Naive thymus-derived CD8-positive, alpha-beta T cell (primary cell): ENCODE measurements at regions not wholly inside any gene's neighbourhood (a gene's known extent, or its start where the extent isn't known, plus 50 kb on each side); places are given as distances from the start of the nearest gene placed in this dataset.

Experiments
- ATAC-seq, 2 donors: fragments of 150-1000 bp; cut with Tn5 transposase in 1 of 2; sonication (Bioruptor Pico), chemical (Tn5 transposase) in 1 of 2; 1 replicate in 1 of 2; 2 replicates in 1 of 2; pipeline ENCODE4 v1.10.0; 2021; ENCODE audit warnings: mild to moderate bottlenecking in 2 of 2, moderate library complexity in 2 of 2
- POLR2A ChIA-PET: fragments of 350-600 bp; sonication (Branson Sonifier 250); formaldehyde crosslinking; loops from one replicate; lab custom pipeline; 2021; ENCODE audit warnings: antibody characterized with exemption; lab: Charles Lee
- DNase-seq, 10 donors: peaks; one replicate each; pipeline versions ENCODE4 v3.0.0 to v3.0.0-alpha.2; 2020 to 2022
- H3K27ac Mint-ChIP-seq, 10 donors: one replicate each; pipeline ENCODE4 v1.8.0; 2020 to 2022; ENCODE audit warnings: mild to moderate bottlenecking in 10 of 10, mixed read lengths in 10 of 10, moderate library complexity in 4 of 10, inconsistent platforms in 1 of 10
- H3K27me3 Mint-ChIP-seq, 5 donors: one replicate each; pipeline ENCODE4 v1.8.0; 2021 to 2022; ENCODE audit warnings: mixed read lengths in 5 of 5
- H3K36me3 Mint-ChIP-seq, 3 donors: one replicate each; pipeline ENCODE4 v1.8.0; 2020 to 2022; ENCODE audit warnings: mixed read lengths in 3 of 3, mild to moderate bottlenecking in 2 of 3, inconsistent platforms in 1 of 3
- H3K4me1 Mint-ChIP-seq, 4 donors: one replicate each; pipeline ENCODE4 v1.8.0; 2021 to 2022; ENCODE audit warnings: mixed read lengths in 4 of 4
- H3K4me3 Mint-ChIP-seq, 10 donors: one replicate each; pipeline ENCODE4 v1.8.0; 2020 to 2022; ENCODE audit warnings: mild to moderate bottlenecking in 10 of 10, mixed read lengths in 10 of 10, moderate library complexity in 6 of 10, inconsistent platforms in 1 of 10
- H3K9me3 Mint-ChIP-seq, 9 donors: one replicate each; pipeline ENCODE4 v1.8.0; 2020 to 2022; ENCODE audit warnings: mixed read lengths in 9 of 9, mild to moderate bottlenecking in 3 of 9, inconsistent platforms in 1 of 9, moderate library complexity in 1 of 9

DNA sequence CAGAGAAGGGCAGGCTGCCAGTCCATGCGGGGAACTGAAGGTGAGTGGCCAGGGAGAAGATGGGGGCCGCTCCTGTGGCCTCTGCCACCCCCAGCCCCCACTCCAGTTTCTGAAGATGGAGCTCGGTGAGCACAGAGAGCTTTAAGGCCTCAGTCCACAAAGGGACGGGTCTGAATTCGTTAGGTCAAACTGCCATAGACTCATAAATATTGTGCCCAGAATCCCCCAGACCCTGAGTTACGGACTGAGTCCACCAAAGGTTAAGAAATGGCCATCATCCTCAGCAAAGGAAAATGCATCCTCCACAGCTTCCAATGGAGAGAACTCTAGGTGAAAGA is 344.2 kb downstream of the BUD13 start:
- DNase-seq, result no peak
- H3K27ac Mint-ChIP-seq, result no peak overlapping the region

DNA sequence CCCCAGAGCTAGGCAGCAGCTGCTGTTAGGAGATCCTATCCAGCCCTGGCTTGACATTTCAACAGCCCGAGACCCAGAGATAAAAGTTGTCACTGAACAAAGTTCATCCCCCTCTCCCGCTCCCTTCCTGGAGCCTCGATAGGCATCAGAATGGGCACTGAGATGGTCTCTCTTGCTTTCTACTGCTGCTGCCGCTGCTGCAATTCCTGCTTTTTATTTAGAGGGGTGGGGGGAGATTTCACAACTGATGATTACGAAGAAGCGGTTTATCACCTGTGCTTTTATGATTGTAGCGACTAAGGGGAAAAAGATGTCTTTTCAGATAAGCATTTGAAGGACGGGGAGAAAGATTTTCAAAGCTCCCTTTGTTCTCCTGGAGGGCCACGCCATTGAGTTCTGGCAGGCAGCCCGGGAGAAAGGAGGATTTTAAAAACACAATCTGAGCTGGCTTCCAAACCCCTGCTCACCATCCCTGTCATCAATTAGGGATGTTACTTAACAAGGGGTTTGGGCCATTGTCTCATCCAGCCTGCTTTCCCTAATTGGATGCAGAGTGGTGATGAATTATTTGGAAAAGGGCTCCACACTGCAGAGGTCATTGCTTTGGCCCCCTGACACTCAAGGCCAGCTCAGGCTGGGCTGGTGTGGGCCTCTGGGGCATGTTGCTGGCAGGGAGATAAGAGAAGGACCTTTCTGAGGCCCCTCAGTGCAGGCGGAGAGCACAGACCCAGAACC is 344.7 kb downstream of the BUD13 start:
- Mint-ChIP-seq H3K27ac (peak overlapping the region in 1 of 10 donors; percentile 47), H3K27me3 (peaks cover 4 to 30% (median 11%) of the 10 kb centered on the region in 5 donors), H3K36me3 (no peaks in the 10 kb centered on the region), H3K4me3 (no peak overlapping the region), H3K4me1 (peaks cover 0 to 4% (median 0%) of the 10 kb centered on the region in 4 donors), H3K9me3 (peaks cover 0 to 3% (median 0%) of the 10 kb centered on the region in 9 donors)
- ATAC-seq (no peak), DNase-seq (no peak)
- POLR2A ChIA-PET, result interaction anchor here (0.5 kb wide), 1 partner anchor 1100 kb away, joined by 3 read pairs; no protein-coding TSS in a partner anchor

More for the DNA sequence above, 344.2 kb downstream of the BUD13 start:
- Mint-ChIP-seq H3K4me3 (no peak overlapping the region), H3K9me3 (peaks cover 0 to 5% (median 0%) of the 10 kb centered on the region in 9 donors), H3K27me3 (peaks cover 4 to 29% (median 15%) of the 10 kb centered on the region in 5 donors), H3K36me3 (no peaks in the 10 kb centered on the region), H3K4me1 (peaks cover 0 to 4% (median 0%) of the 10 kb centered on the region in 4 donors)
- POLR2A ChIA-PET, result interaction anchor here (0.5 kb wide), 1 partner anchor 1100 kb away, joined by 3 read pairs; no protein-coding TSS in a partner anchor
- ATAC-seq, result no peak

- ATAC-seq, result no peak
- H3K27ac Mint-ChIP-seq, result no peak overlapping the region
- H3K4me3 Mint-ChIP-seq, result no peak overlapping the region
- POLR2A ChIA-PET, result no interaction called here
- H3K27me3 Mint-ChIP-seq, result peaks cover 4 to 29% (median 11%) of the 10 kb centered on the region in 5 donors
- H3K9me3 Mint-ChIP-seq, result peaks cover 0 to 3% (median 0%) of the 10 kb centered on the region in 9 donors
- peaks cover 0 to 4% (median 0%) of the 10 kb centered on the region in 4 donors for H3K4me1 Mint-ChIP-seq
- no peak for DNase-seq
- H3K36me3 Mint-ChIP-seq, result no peaks in the 10 kb centered on the region
These were observed 345.4 kb downstream of the BUD13 start for GRCh38 chr11:116427337-116427902.

GRCh38 chr11:116426761-116427160 is 346.0 kb downstream of the BUD13 start:
- H3K27ac Mint-ChIP-seq, result no peak overlapping the region
- ATAC-seq, result no peak

DNA sequence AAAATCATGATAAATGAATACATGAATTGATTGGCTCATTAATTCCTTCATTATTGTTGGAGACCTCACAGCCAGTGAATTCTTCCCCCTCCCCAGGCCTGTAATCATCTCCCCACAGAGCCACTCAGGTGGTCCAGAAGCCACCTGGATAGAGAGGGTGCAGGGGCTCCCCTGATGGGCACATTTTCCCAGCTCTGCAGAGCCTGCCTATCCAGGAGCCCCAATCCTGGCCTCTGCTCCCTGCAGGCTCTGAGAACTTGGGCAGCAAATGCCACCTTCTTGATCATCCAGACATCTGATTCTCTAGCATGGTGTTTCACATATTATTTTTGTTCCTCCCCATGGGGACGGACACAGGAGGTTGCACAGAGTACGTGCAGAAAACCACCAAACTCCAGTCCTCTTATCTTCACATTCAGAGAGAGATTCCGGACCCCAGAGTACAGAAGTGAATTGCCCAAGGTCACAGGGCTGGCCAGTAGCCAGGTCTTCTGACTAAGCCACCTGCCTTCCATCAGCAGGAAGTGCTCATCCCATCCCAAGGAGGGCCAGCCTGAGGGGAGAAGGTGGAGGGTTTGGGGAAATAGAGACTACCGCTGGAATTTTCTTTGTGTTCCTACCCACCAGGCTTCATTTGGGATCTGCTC is 348.0 kb downstream of the BUD13 start:
- Mint-ChIP-seq H3K9me3 (peaks cover 0 to 3% (median 0%) of the 10 kb centered on the region in 9 donors), H3K4me3 (no peak overlapping the region), H3K4me1 (peaks cover 0 to 4% (median 0%) of the 10 kb centered on the region in 4 donors), H3K27ac (no peak overlapping the region), H3K36me3 (no peaks in the 10 kb centered on the region), H3K27me3 (peaks cover 7 to 30% (median 18%) of the 10 kb centered on the region in 5 donors)
- ATAC-seq (no peak), DNase-seq (no peak)
- POLR2A ChIA-PET, result no interaction called here

More at GRCh38 chr11:116426761-116427160, 346.0 kb downstream of the BUD13 start:
- DNase-seq, result no peak
- H3K27me3 Mint-ChIP-seq, result peaks cover 4 to 28% (median 11%) of the 10 kb centered on the region in 5 donors
- no peak overlapping the region for H3K4me3 Mint-ChIP-seq
- peaks cover 0 to 4% (median 0%) of the 10 kb centered on the region in 4 donors for H3K4me1 Mint-ChIP-seq
- POLR2A ChIA-PET, result no interaction called here
- H3K9me3 Mint-ChIP-seq, result peaks cover 0 to 3% (median 0%) of the 10 kb centered on the region in 9 donors
- H3K36me3 Mint-ChIP-seq, result no peaks in the 10 kb centered on the region

DNA sequence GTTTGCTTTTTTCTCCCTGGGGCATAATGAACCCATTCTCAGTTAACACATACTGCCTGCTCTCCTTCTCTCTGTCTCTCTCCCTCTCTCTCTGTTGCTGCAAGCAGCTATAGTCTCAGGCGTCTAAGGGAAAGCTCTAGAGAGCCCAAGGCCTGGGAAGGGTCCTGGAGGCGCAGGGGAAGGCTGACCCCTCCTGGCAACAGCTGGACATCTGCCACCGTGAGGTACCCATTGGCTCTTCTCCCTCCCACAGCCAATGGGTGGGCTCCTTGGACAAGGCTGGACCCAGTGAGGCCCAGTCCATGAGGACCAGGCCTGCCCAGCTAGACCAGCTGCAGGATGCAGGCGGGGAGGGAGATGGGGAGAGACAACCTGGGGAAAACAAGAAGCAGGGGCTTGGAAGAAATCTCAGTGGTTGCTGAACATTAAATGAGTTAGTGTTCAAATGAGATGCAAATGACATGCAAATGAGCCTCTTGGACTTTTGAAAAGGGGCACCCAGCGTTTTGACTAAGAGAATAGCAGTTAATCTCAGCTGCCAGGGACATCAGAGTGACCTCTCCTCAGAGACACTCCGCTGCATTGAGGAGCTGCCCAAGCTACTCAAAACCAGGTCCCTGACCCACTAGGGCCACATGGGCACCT is 349.7 kb downstream of the BUD13 start:
- Mint-ChIP-seq H3K9me3 (no peaks in the 10 kb centered on the region), H3K4me3 (no peak overlapping the region), H3K36me3 (no peaks in the 10 kb centered on the region), H3K27ac (no peak overlapping the region), H3K4me1 (peaks cover 0 to 2% (median 0%) of the 10 kb centered on the region in 4 donors), H3K27me3 (peaks cover 9 to 28% (median 16%) of the 10 kb centered on the region in 5 donors)
- POLR2A ChIA-PET, result no interaction called here
- DNase-seq (no peak), ATAC-seq (no peak)

DNA sequence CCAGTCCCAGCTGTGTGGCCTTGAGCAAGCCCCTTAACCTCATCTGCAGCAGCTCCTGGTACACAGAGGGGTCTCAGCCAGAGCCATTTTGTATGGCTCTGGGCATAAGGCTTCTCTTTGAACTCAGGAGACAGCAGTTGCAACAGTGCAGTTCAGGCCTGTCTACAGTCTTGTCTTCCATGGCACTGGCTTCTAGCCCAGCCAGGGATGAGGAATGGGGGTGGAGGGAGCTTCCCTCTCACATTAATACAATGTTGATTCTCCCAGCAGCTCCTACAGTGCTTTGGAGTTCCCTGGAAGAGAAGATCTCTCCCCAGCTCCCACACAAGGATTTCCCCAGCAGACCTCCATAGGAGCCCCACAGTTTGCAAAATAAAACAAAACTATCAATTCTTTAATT is 350.2 kb downstream of the BUD13 start:
- ATAC-seq, result no peak
- Mint-ChIP-seq H3K4me1 (peaks cover 0 to 2% (median 0%) of the 10 kb centered on the region in 4 donors), H3K27me3 (peaks cover 8 to 29% (median 12%) of the 10 kb centered on the region in 5 donors), H3K27ac (no peak overlapping the region), H3K9me3 (no peaks in the 10 kb centered on the region), H3K36me3 (no peaks in the 10 kb centered on the region), H3K4me3 (no peak overlapping the region)
- POLR2A ChIA-PET, result no interaction called here
- DNase-seq, result no peak

- Mint-ChIP-seq H3K27me3 (peaks cover 6 to 35% (median 14%) of the 10 kb centered on the region in 5 donors), H3K4me1 (peaks cover 0 to 2% (median 0%) of the 10 kb centered on the region in 4 donors), H3K36me3 (no peaks in the 10 kb centered on the region), H3K4me3 (no peak overlapping the region), H3K27ac (no peak overlapping the region), H3K9me3 (no peaks in the 10 kb centered on the region)
- POLR2A ChIA-PET, result no interaction called here
- no peak for DNase-seq
- ATAC-seq, result no peak
These were observed 351.1 kb downstream of the BUD13 start for GRCh38 chr11:116421529-116422185.

DNA sequence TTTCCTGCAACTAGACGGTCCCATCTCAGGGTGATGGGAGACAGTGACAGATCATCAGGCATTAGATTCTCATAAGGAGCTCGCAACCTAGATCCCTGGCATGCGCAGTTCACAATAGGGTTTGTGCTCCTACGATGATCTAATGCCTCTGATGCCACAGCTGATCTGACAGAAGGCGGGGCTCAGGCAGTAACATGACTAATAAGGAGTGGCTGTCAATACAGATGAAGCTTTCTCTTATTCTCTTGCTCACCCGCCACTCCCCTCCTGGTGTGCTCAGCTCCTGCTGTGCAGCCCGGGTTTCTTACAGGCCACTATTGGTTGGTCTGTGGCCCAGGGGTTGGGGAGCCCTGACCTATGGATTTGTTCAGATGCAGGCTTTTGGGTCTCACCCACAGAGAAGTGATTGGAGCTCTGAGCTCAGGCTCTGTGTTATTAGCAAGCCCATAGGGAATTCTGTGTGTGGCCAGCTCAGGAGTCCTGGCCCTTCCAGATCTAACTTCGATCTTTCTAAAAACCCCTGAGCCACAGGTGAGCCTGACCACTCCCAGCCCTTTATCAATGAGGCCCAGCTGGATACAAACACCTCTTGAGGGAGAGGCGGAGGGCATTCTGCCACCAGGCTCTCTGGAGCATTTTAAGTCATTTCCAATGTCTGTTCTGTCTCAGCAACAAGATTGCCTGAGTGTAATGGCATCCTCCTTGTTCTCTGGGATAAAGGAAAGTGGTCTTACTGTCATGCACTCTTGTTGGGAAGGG is 351.8 kb downstream of the BUD13 start:
- POLR2A ChIA-PET, result no interaction called here
- no peaks in the 10 kb centered on the region for H3K9me3 Mint-ChIP-seq

DNA sequence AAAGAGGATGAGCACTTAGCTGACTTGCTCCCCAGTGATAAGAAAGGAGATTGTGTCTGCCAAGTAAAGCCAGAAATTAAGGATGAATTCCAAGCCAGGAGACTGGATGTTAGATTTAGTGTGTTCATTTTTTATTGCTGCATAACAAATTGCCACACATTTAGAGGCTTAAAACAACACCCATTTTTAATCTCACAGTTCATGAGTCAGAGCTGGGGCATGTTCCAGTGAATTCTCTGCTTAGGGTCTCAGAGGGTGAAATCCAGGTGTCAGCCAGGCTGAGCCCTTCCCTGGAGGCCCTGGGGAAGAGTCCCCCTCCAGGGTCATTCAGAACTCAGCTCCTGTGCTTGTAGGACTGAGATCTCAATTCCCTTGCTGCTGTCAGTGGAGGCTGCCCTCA is 352.8 kb downstream of the BUD13 start:
- no peak for ATAC-seq
- Mint-ChIP-seq H3K27ac (no peak overlapping the region), H3K4me3 (no peak overlapping the region), H3K36me3 (no peaks in the 10 kb centered on the region), H3K27me3 (peaks cover 6 to 34% (median 14%) of the 10 kb centered on the region in 5 donors), H3K9me3 (no peaks in the 10 kb centered on the region), H3K4me1 (peaks cover 0 to 2% (median 0%) of the 10 kb centered on the region in 4 donors)
- POLR2A ChIA-PET, result no interaction called here
- no peak for DNase-seq

More for the DNA sequence above, 351.8 kb downstream of the BUD13 start:
- Mint-ChIP-seq H3K27me3 (peaks cover 6 to 35% (median 14%) of the 10 kb centered on the region in 5 donors), H3K36me3 (no peaks in the 10 kb centered on the region), H3K4me3 (no peak overlapping the region), H3K4me1 (peaks cover 0 to 2% (median 0%) of the 10 kb centered on the region in 4 donors), H3K27ac (no peak overlapping the region)
- no peak for ATAC-seq
- DNase-seq, result no peak

DNA sequence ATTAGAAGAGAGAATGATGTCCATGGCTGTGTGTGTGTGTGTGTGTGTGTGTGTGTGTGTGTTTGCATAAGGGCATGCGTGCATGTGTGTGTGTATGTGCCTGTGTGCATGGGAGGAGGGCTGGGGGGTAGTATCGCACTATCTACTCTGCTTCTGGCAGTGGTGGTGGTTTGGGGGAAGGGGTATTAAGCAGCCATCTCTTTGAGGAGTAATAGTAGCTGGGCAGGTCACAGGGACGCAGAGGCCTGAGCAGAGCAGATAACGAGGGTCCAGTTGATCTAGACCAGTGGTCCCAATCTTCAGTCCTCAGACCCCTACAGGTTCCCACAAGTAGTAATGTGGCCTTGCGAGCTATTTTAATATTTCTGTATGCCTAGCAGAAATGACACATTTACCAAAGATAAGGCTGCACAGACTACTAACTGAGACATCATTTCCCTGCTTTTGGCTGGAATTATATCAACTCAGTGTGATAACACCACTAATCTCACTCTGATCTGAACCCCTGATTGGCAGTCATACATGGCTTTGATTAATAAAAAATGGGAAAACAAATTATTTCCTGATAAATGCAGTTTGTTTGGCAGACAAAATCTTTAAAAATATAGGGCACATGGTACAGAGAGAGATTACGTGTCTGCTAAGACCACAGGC is 354.3 kb downstream of the BUD13 start:
- Mint-ChIP-seq H3K4me1 (no peaks in the 10 kb centered on the region), H3K36me3 (no peaks in the 10 kb centered on the region), H3K9me3 (no peaks in the 10 kb centered on the region), H3K4me3 (no peak overlapping the region), H3K27ac (no peak overlapping the region), H3K27me3 (peaks cover 4 to 25% (median 7%) of the 10 kb centered on the region in 5 donors)
- POLR2A ChIA-PET, result no interaction called here
- DNase-seq (no peak), ATAC-seq (no peak)
